Upper lobe of left lung (tissue), 6 donors: ENCODE measurements at regions not wholly inside any gene's neighbourhood (a gene's known extent, or its start where the extent isn't known, plus 50 kb on each side); places are given as distances from the start of the nearest gene placed in this dataset.

ENCODE experiments used
- ATAC-seq, 2 donors: fragments of 200-7000 bp; cut with Tn5 transposase; one replicate each; pipeline ENCODE4 v1.9.1; 2022; ENCODE audit warnings: mild to moderate bottlenecking in 2 of 2, moderate library complexity in 2 of 2; ENCODE audit not compliant: low FRiP score in 2 of 2
- DNase-seq, 2 donors: peaks; one replicate each; pipeline ENCODE4 v3.0.0-alpha.2; 2019 to 2020
- H3K27ac ChIP-seq, 4 donors: fragments of 200-600 bp; sonication (generic); one replicate each; pipeline ENCODE4 v1.5.1; 2016 to 2019
- H3K27me3 ChIP-seq, 4 donors: fragments of 200-600 bp; sonication (generic); one replicate each; pipeline ENCODE4 v1.5.1; 2017 to 2019
- H3K36me3 ChIP-seq, 4 donors: fragments of 200-600 bp; sonication (generic); one replicate each; pipeline ENCODE4 v1.5.1; 2016 to 2019
- H3K4me1 ChIP-seq, 4 donors: fragments of 200-600 bp; sonication (generic); one replicate each; pipeline ENCODE4 v1.5.1; 2018 to 2019
- H3K4me3 ChIP-seq, 4 donors: fragments of 200-600 bp; sonication (generic); one replicate each; pipeline ENCODE4 v1.5.1; 2017 to 2019; ENCODE audit warnings: mild to moderate bottlenecking in 2 of 4, moderate library complexity in 1 of 4
- H3K9me3 ChIP-seq, 4 donors: fragments of 200-600 bp; sonication (generic); one replicate each; pipeline ENCODE4 v1.5.1; 2018 to 2019
- CTCF ChIP-seq, 6 experiments: fragments of 450-650 bp in 4 of 6; fragments of 200-600 bp in 2 of 6; sonication (generic) in 2 of 6; IDR thresholded peaks; one replicate each; pipeline ENCODE4 v1.5.1; 2016 to 2019; ENCODE audit warnings: antibody characterized with exemption in 6 of 6
- EP300 ChIP-seq, 4 donors: sonication (generic); formaldehyde crosslinking; IDR thresholded peaks; one replicate each; pipeline ENCODE4 v1.5.1; 2017; ENCODE audit warnings: antibody characterized with exemption in 4 of 4, control low read depth in 2 of 4
- POLR2A ChIP-seq, 4 donors: fragments of 450-650 bp; IDR thresholded peaks; one replicate each; pipeline ENCODE4 v1.5.1; 2016 to 2017; ENCODE audit warnings: antibody characterized with exemption in 4 of 4, mild to moderate bottlenecking in 2 of 4
- POLR2AphosphoS5 ChIP-seq, 2 donors: sonication (generic); formaldehyde crosslinking; IDR thresholded peaks; one replicate each; pipeline ENCODE4 v1.5.1; 2017; ENCODE audit warnings: antibody characterized with exemption in 2 of 2
- whole genome bisulfite sequencing, 2 donors: methylation state at CpG; one replicate each; pipeline ENCODE4 v1.1.5; 2017 to 2018; 5-methylcytosine and 5-hydroxymethylcytosine counted together
- donor health status: DM: no; HTN: no; CAD: no; lungs with moderate emphysema.
- donor health status: DM: no; HTN: yes; CAD: no; lungs with severe emphysema.

- H3K36me3 ChIP-seq = no peaks in the 10 kb centered on the region
- H3K9me3 ChIP-seq = no peaks in the 10 kb centered on the region
- TF ChIP-seq CTCF (IDR thresholded peaks at IDR 0.05) (no peak), EP300 (IDR thresholded peaks at IDR 0.05) (no peak), POLR2AphosphoS5 (IDR thresholded peaks at IDR 0.05) (no peak), POLR2A (IDR thresholded peaks at IDR 0.05) (no peak)
- no peak overlapping the region for H3K27ac ChIP-seq
- no peaks in the 10 kb centered on the region for H3K4me1 ChIP-seq
- no peak for DNase-seq
- H3K27me3 ChIP-seq = no peaks in the 10 kb centered on the region
- H3K4me3 ChIP-seq = no peak overlapping the region
- WGBS, 2 donors = 60 to 76% methylated on average over 2 of the region's 2 CpGs
- no peak for ATAC-seq
Observed at GRCh38 chr3:176202652-176203051, 994.6 kb downstream of the TBL1XR1 start.

GRCh38 chr3:176193032-176193730, 1004.1 kb downstream of the TBL1XR1 start:
- DNase-seq = no peak

GRCh38 chr3:176190755-176191154, 1006.5 kb downstream of the TBL1XR1 start:
- H3K27me3 ChIP-seq = no peaks in the 10 kb centered on the region
- no peak overlapping the region for H3K4me3 ChIP-seq
- H3K27ac ChIP-seq = no peak overlapping the region
- H3K9me3 ChIP-seq = no peaks in the 10 kb centered on the region
- TF ChIP-seq EP300 (IDR thresholded peaks at IDR 0.05) = no peak
- TF ChIP-seq CTCF (IDR thresholded peaks at IDR 0.05) = no peak
- TF ChIP-seq POLR2AphosphoS5 (IDR thresholded peaks at IDR 0.05) = no peak
- H3K36me3 ChIP-seq = no peaks in the 10 kb centered on the region
- ATAC-seq (no peak), DNase-seq (no peak)
- H3K4me1 ChIP-seq = no peaks in the 10 kb centered on the region

More at GRCh38 chr3:176193032-176193730, 1004.1 kb downstream of the TBL1XR1 start:
- H3K4me3 ChIP-seq = no peak overlapping the region
- H3K36me3 ChIP-seq = no peaks in the 10 kb centered on the region
- H3K27ac ChIP-seq = no peak overlapping the region
- no peaks in the 10 kb centered on the region for H3K27me3 ChIP-seq
- ATAC-seq = no peak
- TF ChIP-seq POLR2AphosphoS5 (IDR thresholded peaks at IDR 0.05) (no peak), CTCF (IDR thresholded peaks at IDR 0.05) (no peak), POLR2A (IDR thresholded peaks at IDR 0.05) (no peak), EP300 (IDR thresholded peaks at IDR 0.05) (no peak)
- peaks cover 0 to 6% (median 3%) of the 10 kb centered on the region in 4 donors for H3K9me3 ChIP-seq
- H3K4me1 ChIP-seq = no peaks in the 10 kb centered on the region

GRCh38 chr3:176183181-176183580, 1014.1 kb downstream of the TBL1XR1 start:
- DNase-seq (no peak), ATAC-seq (no peak)
- Histone ChIP-seq H3K4me3 (no peak overlapping the region), H3K27ac (no peak overlapping the region), H3K27me3 (no peaks in the 10 kb centered on the region), H3K9me3 (no peaks in the 10 kb centered on the region), H3K36me3 (no peaks in the 10 kb centered on the region), H3K4me1 (no peaks in the 10 kb centered on the region)
- WGBS, 2 donors = 0% methylated on average over 1 of the region's 1 CpG
- TF ChIP-seq POLR2AphosphoS5 (IDR thresholded peaks at IDR 0.05) (no peak), POLR2A (IDR thresholded peaks at IDR 0.05) (no peak), CTCF (IDR thresholded peaks at IDR 0.05) (no peak), EP300 (IDR thresholded peaks at IDR 0.05) (no peak)

GRCh38 chr3:176174060-176174459, 1023.2 kb downstream of the TBL1XR1 start:
- no peak for TF ChIP-seq POLR2AphosphoS5 (IDR thresholded peaks at IDR 0.05)
- no peak for TF ChIP-seq EP300 (IDR thresholded peaks at IDR 0.05)
- no peak for TF ChIP-seq CTCF (IDR thresholded peaks at IDR 0.05)
- no peak for TF ChIP-seq POLR2A (IDR thresholded peaks at IDR 0.05)
- Histone ChIP-seq H3K27ac (no peak overlapping the region), H3K27me3 (no peaks in the 10 kb centered on the region), H3K36me3 (no peaks in the 10 kb centered on the region), H3K4me1 (no peaks in the 10 kb centered on the region), H3K4me3 (no peak overlapping the region), H3K9me3 (no peaks in the 10 kb centered on the region)
- ATAC-seq (no peak), DNase-seq (no peak)
- 95 to 98% methylated on average over 6 of the region's 6 CpGs for WGBS, 2 donors
